ENCODE measurements at regions not wholly inside any gene's neighbourhood (a gene's known extent, or its start where the extent isn't known, plus 50 kb on each side); places are given as distances from the start of the nearest gene placed in this dataset.

GRCh38 chr14:85273952-85274351 lies 256.0 kb upstream of the FLRT2 start:
- Histone ChIP-seq H3K4me3 (no peak overlapping the region), H3K9me3 (no peaks in the 10 kb centered on the region), H3K4me1 (no peaks in the 10 kb centered on the region), H3K36me3 (no peaks in the 10 kb centered on the region), H3K27me3 (no peaks in the 10 kb centered on the region), H3K27ac (no peak overlapping the region)
- no peak for ATAC-seq
- WGBS, 2 donors = 89 to 97% methylated on average over 1 of the region's 1 CpG
- intact Hi-C loops (cut with DNase I) = no loop called here
- DNase-seq = no peak
- TF ChIP-seq CTCF (IDR thresholded peaks at IDR 0.05) = no peak
- no peak for FAIRE-seq

- no peak for TF ChIP-seq CTCF (IDR thresholded peaks at IDR 0.05)
- intact Hi-C loops (cut with DNase I) = no loop called here
- DNase-seq = no peak
- H3K4me3 ChIP-seq = no peak overlapping the region
- whole genome bisulfite sequencing, 2 donors = 67 to 73% methylated on average over 5 of the region's 5 CpGs
- no peaks in the 10 kb centered on the region for H3K4me1 ChIP-seq
- H3K27me3 ChIP-seq = no peaks in the 10 kb centered on the region
- H3K27ac ChIP-seq = no peak overlapping the region
- ATAC-seq = no peak
- no peak for FAIRE-seq
- H3K9me3 ChIP-seq = no peaks in the 10 kb centered on the region
- H3K36me3 ChIP-seq = no peaks in the 10 kb centered on the region
These were observed 253.6 kb upstream of the FLRT2 start for GRCh38 chr14:85276161-85276978.

- Histone ChIP-seq H3K27ac (no peak overlapping the region), H3K27me3 (no peaks in the 10 kb centered on the region), H3K4me1 (no peaks in the 10 kb centered on the region), H3K36me3 (no peaks in the 10 kb centered on the region), H3K4me3 (no peak overlapping the region), H3K9me3 (no peaks in the 10 kb centered on the region)
- DNase-seq = no peak
- intact Hi-C loops (cut with DNase I) = no loop called here
- TF ChIP-seq CTCF (IDR thresholded peaks at IDR 0.05) = no peak
- ATAC-seq = no peak
- FAIRE-seq = no peak
- 64 to 90% methylated on average over 2 of the region's 2 CpGs for WGBS, 2 donors
These were observed 253.0 kb upstream of the FLRT2 start for GRCh38 chr14:85276979-85277228.

- Histone ChIP-seq H3K4me1 (no peaks in the 10 kb centered on the region), H3K36me3 (no peaks in the 10 kb centered on the region), H3K4me3 (no peak overlapping the region), H3K27me3 (no peaks in the 10 kb centered on the region), H3K27ac (no peak overlapping the region), H3K9me3 (no peaks in the 10 kb centered on the region)
- ATAC-seq (no peak), FAIRE-seq (no peak), DNase-seq (no peak)
- intact Hi-C loops (cut with DNase I) = no loop called here
- 95 to 97% methylated on average over 1 of the region's 1 CpG for WGBS, 2 donors
- no peak for TF ChIP-seq CTCF (IDR thresholded peaks at IDR 0.05)
These were observed 250.5 kb upstream of the FLRT2 start for GRCh38 chr14:85279407-85279806.

GRCh38 chr14:85280074-85280473 lies 249.9 kb upstream of the FLRT2 start:
- H3K4me3 ChIP-seq = no peak overlapping the region
- H3K27ac ChIP-seq = no peak overlapping the region
- 82 to 85% methylated on average over 2 of the region's 2 CpGs for WGBS, 2 donors
- H3K36me3 ChIP-seq = no peaks in the 10 kb centered on the region
- intact Hi-C loops (cut with DNase I) = no loop called here
- ATAC-seq = no peak
- FAIRE-seq = no peak
- H3K9me3 ChIP-seq = no peaks in the 10 kb centered on the region
- no peaks in the 10 kb centered on the region for H3K27me3 ChIP-seq
- TF ChIP-seq CTCF (IDR thresholded peaks at IDR 0.05) = no peak
- H3K4me1 ChIP-seq = no peaks in the 10 kb centered on the region
- DNase-seq = no peak
